ENCODE measurements at regions not wholly inside any gene's neighbourhood (a gene's known extent, or its start where the extent isn't known, plus 50 kb on each side); places are given as distances from the start of the nearest gene placed in this dataset. TPM values are rescaled to one million over a fixed set of nuclear protein-coding genes. Genes with fewer than 3 reads are reported as not detected.
A peak's percentile ranks its signal among the peaks of the same experiment; 100 is the strongest.
"Not testable (repeated sequence)": the region's sequence is repeated elsewhere in the genome, so short reads cannot be mapped to it uniquely, and the experiment has no call there.

- no peak overlapping the region for H3K4me3 ChIP-seq
- no peaks in the 10 kb centered on the region for H3K4me1 ChIP-seq
- H3K36me3 ChIP-seq, result no peaks in the 10 kb centered on the region
- H3K27ac ChIP-seq, result no peak overlapping the region
- no peaks in the 10 kb centered on the region for H3K27me3 ChIP-seq
- DNase-seq (ENCODE audit: low spot score in 2 of 2), result no peak
- no peaks in the 10 kb centered on the region for H3K9me3 ChIP-seq
- WGBS, 2 donors, result 87% methylated on average over 7 of the region's 7 CpGs
- no peak for TF ChIP-seq EP300 (IDR thresholded peaks at IDR 0.05)
- TF ChIP-seq POLR2A (IDR thresholded peaks at IDR 0.05), result no peak
Measured at GRCh38 chrX:111615227-111615626, 65.7 kb upstream of the ALG13 start.

DNA sequence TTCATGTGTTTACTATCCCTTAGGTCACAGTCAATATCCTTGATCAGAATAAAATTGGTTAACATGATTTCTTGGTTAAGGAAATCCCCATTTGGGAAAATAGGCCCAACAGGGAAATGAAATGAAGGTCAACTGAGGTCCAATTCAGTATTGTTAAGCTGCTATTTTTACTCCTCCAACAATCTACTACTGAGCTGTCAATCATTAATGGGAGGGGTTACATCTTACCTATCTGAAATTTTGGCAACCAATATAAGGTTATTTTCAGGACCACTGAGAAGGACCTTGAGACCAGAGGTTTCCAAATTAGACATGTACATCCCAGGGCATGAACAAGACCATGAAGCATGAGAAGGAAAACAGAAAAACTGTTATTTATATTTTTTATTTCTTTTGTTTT is 64.2 kb upstream of the ALG13 start:
- Histone ChIP-seq H3K27me3 (no peaks in the 10 kb centered on the region), H3K27ac (no peak overlapping the region), H3K4me3 (no peak overlapping the region), H3K9me3 (no peaks in the 10 kb centered on the region), H3K4me1 (no peaks in the 10 kb centered on the region), H3K36me3 (no peaks in the 10 kb centered on the region)
- TF ChIP-seq, protein P1, sequence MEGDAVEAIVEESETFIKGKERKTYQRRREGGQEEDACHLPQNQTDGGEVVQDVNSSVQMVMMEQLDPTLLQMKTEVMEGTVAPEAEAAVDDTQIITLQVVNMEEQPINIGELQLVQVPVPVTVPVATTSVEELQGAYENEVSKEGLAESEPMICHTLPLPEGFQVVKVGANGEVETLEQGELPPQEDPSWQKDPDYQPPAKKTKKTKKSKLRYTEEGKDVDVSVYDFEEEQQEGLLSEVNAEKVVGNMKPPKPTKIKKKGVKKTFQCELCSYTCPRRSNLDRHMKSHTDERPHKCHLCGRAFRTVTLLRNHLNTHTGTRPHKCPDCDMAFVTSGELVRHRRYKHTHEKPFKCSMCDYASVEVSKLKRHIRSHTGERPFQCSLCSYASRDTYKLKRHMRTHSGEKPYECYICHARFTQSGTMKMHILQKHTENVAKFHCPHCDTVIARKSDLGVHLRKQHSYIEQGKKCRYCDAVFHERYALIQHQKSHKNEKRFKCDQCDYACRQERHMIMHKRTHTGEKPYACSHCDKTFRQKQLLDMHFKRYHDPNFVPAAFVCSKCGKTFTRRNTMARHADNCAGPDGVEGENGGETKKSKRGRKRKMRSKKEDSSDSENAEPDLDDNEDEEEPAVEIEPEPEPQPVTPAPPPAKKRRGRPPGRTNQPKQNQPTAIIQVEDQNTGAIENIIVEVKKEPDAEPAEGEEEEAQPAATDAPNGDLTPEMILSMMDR (IDR thresholded peaks at IDR 0.05), result no peak
- no peak for TF ChIP-seq EP300 (IDR thresholded peaks at IDR 0.05)
- no peak for TF ChIP-seq POLR2A (IDR thresholded peaks at IDR 0.05)
- DNase-seq (ENCODE audit: low spot score in 2 of 2), result no peak

DNA sequence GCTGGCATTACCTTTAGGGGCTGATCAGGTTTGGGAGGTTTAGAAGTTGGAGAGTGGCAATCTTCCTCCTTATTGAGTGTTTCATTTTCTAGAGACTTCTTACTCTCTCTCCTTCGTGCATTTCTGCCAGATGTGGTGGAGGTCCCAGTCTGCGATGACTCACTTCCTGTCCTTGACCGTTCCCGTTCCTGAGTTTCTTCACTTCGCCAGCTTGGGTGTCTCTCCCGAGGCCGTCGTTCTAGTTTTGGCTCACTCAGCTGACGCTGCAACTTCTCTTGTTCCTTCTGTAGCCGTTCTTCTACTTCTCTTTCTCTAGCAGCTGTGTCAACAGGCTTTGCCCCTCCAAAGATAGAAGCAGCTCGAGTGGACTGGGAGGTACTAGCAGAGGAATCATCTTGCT is 60.9 kb upstream of the ALG13 start:
- H3K27ac ChIP-seq, H3K9me3 ChIP-seq, H3K4me3 ChIP-seq, H3K4me1 ChIP-seq, H3K27me3 ChIP-seq, H3K36me3 ChIP-seq: not testable (repeated sequence)
- DNase-seq (ENCODE audit: low spot score in 2 of 2), result peak in 1 of 2 donors; percentile 5
- WGBS, 2 donors, result 26 to 69% methylated on average over 11 of the region's 11 CpGs

DNA sequence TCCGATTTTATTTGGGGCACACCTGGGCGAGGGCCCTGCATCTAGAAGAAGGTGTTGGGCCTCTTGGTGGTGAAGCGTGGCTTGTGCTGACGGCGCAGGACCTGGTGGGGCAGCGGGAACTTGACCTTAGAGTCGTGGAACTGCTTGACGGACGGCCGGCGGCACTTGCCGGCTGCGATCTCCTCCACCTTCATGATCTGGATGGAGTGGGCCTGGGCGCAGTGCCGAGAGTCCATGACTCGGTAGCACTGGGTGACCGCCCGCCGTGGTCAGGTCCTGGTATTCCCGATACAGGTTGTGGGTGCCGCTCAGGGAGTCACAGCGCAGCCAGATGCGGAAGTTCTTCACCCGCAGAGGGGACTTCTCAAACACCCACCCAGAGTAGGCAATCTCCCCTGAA is 56.8 kb upstream of the ALG13 start:
- Histone ChIP-seq H3K27me3 (peaks cover 0 to 6% of the 10 kb centered on the region in 2 donors), H3K36me3 (no peaks in the 10 kb centered on the region), H3K27ac (no peak overlapping the region), H3K9me3 (no peaks in the 10 kb centered on the region), H3K4me3 (no peak overlapping the region), H3K4me1 (no peaks in the 10 kb centered on the region)
- TF ChIP-seq, protein P1 (IDR thresholded peaks at IDR 0.05), result no peak
- TF ChIP-seq EP300 (IDR thresholded peaks at IDR 0.05) (no peak), POLR2A (IDR thresholded peaks at IDR 0.05) (no peak)
- WGBS, 2 donors, result 90 to 97% methylated on average over 23 to 24 of the region's 24 CpGs
- no peak for DNase-seq (ENCODE audit: low spot score in 2 of 2)

DNA sequence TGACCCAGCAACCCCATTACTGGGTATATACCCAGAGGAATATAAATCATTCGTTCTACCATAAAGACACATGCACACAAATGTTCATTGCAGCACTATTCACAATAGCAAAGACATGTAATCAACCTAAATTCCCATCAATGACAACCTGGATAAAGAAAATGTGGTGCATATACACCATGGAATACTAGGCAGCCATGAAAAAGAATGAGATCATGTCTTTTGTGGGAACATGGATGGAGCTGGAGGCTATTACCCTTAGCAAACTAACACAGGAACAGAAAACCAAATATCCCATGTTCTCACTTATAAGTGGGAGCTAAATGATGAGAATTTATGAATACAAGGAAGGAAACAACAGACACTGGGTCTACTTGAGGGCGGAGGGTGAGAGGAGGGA is 53.7 kb upstream of the ALG13 start:
- H3K27me3 ChIP-seq; H3K4me3 ChIP-seq; H3K9me3 ChIP-seq; DNase-seq (ENCODE audit: low spot score in 2 of 2); H3K27ac ChIP-seq; H3K36me3 ChIP-seq; H3K4me1 ChIP-seq: not testable (repeated sequence)
- WGBS, 2 donors, result 85 to 94% methylated on average over 2 of the region's 2 CpGs

Small RNA genes lying in the stretch of these regions (small RNA-seq; reads per million reads assigned to genes)
- not detected for gene AL589880.1

Data from tibial nerve (tissue), 4 donors.